ENCODE measurements at regions not wholly inside any gene's neighbourhood (a gene's known extent, or its start where the extent isn't known, plus 50 kb on each side); places are given as distances from the start of the nearest gene placed in this dataset.

- TF ChIP-seq POLR2A (IDR thresholded peaks at IDR 0.05) = no peak
- TF ChIP-seq CTCF (IDR thresholded peaks at IDR 0.05) = no peak
- TF ChIP-seq EP300 (IDR thresholded peaks at IDR 0.05) = no peak
These were observed 212.1 kb upstream of the PPP1R3A start for GRCh38 chr7:114130866-114131265.
